Loucy (cell line): ENCODE measurements at regions not wholly inside any gene's neighbourhood (a gene's known extent, or its start where the extent isn't known, plus 50 kb on each side); places are given as distances from the start of the nearest gene placed in this dataset.

Experiments used
- H2AFZ ChIP-seq: fragments of 200-600 bp; sonication (generic); 2 replicates; pipeline ENCODE4 v1.6.0; 2016; ENCODE audit warnings: antibody characterized with exemption, mild to moderate bottlenecking, low read length, moderate library complexity
- H3F3A ChIP-seq: fragments of 200-600 bp; 2 replicates; pipeline ENCODE4 v1.6.0; 2016; ENCODE audit warnings: antibody characterized with exemption, low read depth, mild to moderate bottlenecking
- H3K27me3 ChIP-seq: fragments of 200-600 bp; sonication (generic); 2 replicates; pipeline ENCODE4 v1.6.1; 2014; ENCODE audit warnings: low read length, mild to moderate bottlenecking; ENCODE audit not compliant: insufficient read depth, poor library complexity, severe bottlenecking
- H3K36me3 ChIP-seq: fragments of 200-600 bp; sonication (generic); 2 replicates; pipeline ENCODE4 v1.6.1; 2016; ENCODE audit warnings: low read length; ENCODE audit not compliant: insufficient read depth
- H3K4me1 ChIP-seq: fragments of 200-600 bp; sonication (generic); 2 replicates; pipeline ENCODE4 v1.5.1; 2014; ENCODE audit warnings: low read length, mild to moderate bottlenecking; ENCODE audit not compliant: insufficient read depth, poor library complexity, severe bottlenecking
- H3K4me2 ChIP-seq: fragments of 200-600 bp; sonication (generic); 2 replicates; pipeline ENCODE4 v1.6.0; 2014; ENCODE audit warnings: antibody characterized with exemption, low read length, low read depth, mild to moderate bottlenecking; ENCODE audit not compliant: poor library complexity, severe bottlenecking
- H3K4me3 ChIP-seq: fragments of 200-600 bp; sonication (generic); 2 replicates; pipeline ENCODE4 v1.5.1; 2014; ENCODE audit warnings: low read length, mild to moderate bottlenecking, mixed read lengths; ENCODE audit not compliant: poor library complexity, severe bottlenecking
- H3K79me2 ChIP-seq: fragments of 200-600 bp; sonication (generic); 2 replicates; pipeline ENCODE4 v1.6.1; 2014; ENCODE audit warnings: low read length; ENCODE audit not compliant: insufficient read depth
- H3K9ac ChIP-seq: fragments of 200-600 bp; sonication (generic); 2 replicates; pipeline ENCODE4 v1.6.0; 2014; ENCODE audit warnings: mild to moderate bottlenecking, low read depth, low read length, moderate library complexity; ENCODE audit not compliant: poor library complexity, severe bottlenecking
- H3K9me2 ChIP-seq: fragments of 200-600 bp; sonication (generic); replicated peaks from 2 replicates; pipeline ENCODE4 v1.6.1; 2016; ENCODE audit warnings: low read depth, low read length, mixed read lengths
- H3K9me3 ChIP-seq: fragments of 200-600 bp; sonication (generic); 2 replicates; pipeline ENCODE4 v1.6.1; 2014; ENCODE audit warnings: mild to moderate bottlenecking, antibody characterized with exemption, low read length, low read depth; ENCODE audit not compliant: insufficient read depth
- H4K20me1 ChIP-seq: fragments of 200-600 bp; sonication (generic); 2 replicates; pipeline ENCODE4 v1.6.0; 2014; ENCODE audit warnings: antibody characterized with exemption, low read length, mild to moderate bottlenecking; ENCODE audit not compliant: insufficient read depth, poor library complexity, severe bottlenecking
- EZH2phosphoT487 ChIP-seq: fragments of 200-600 bp; IDR thresholded peaks from 2 replicates; pipeline ENCODE4 v1.6.1; 2018; ENCODE audit warnings: antibody characterized with exemption, mild to moderate bottlenecking, moderate library complexity, borderline replicate concordance
- TF ChIP-seq, protein P1 (sequence below): fragments of 200-600 bp; sonication (generic); conservative IDR thresholded peaks from 2 replicates; pipeline ENCODE4 v1.5.1; 2014; ENCODE audit warnings: mild to moderate bottlenecking, antibody characterized with exemption, low read length

DNA sequence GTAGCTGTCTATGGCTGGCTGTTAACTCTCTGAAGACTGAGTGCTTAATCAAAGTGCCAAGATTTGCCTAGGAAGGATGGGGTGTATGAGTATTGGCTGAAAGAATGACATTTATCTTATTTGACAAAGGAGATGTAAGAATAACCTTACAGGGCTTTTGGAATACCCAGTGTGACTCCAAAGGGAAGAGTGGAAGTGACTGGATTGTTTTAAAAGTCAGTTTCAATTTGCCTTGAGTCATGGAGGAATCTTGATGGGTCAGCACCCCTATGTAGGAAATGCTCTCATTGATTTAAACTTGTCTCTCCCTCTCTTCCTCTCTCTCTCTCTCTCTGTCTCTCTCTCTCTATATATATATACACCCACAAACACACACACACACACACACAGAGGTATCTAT, 118.4 kb upstream of the CLDN10 start:
- Histone ChIP-seq H4K20me1 (no peaks in the 10 kb centered on the region), H2AFZ (no peak overlapping the region), H3K27me3 (no peaks in the 10 kb centered on the region), H3K4me1 (no peaks in the 10 kb centered on the region), H3K9ac (no peak overlapping the region), H3K4me2 (no peak overlapping the region), H3K4me3 (no peak overlapping the region), H3K36me3 (no peaks in the 10 kb centered on the region), H3K9me2 (no peaks in the 10 kb centered on the region), H3K9me3 (no peaks in the 10 kb centered on the region), H3K79me2 (no peaks in the 10 kb centered on the region), H3F3A (no peaks in the 10 kb centered on the region)
- TF ChIP-seq EZH2phosphoT487, result no peak
- TF ChIP-seq, protein P1, sequence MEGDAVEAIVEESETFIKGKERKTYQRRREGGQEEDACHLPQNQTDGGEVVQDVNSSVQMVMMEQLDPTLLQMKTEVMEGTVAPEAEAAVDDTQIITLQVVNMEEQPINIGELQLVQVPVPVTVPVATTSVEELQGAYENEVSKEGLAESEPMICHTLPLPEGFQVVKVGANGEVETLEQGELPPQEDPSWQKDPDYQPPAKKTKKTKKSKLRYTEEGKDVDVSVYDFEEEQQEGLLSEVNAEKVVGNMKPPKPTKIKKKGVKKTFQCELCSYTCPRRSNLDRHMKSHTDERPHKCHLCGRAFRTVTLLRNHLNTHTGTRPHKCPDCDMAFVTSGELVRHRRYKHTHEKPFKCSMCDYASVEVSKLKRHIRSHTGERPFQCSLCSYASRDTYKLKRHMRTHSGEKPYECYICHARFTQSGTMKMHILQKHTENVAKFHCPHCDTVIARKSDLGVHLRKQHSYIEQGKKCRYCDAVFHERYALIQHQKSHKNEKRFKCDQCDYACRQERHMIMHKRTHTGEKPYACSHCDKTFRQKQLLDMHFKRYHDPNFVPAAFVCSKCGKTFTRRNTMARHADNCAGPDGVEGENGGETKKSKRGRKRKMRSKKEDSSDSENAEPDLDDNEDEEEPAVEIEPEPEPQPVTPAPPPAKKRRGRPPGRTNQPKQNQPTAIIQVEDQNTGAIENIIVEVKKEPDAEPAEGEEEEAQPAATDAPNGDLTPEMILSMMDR, result no peak

DNA sequence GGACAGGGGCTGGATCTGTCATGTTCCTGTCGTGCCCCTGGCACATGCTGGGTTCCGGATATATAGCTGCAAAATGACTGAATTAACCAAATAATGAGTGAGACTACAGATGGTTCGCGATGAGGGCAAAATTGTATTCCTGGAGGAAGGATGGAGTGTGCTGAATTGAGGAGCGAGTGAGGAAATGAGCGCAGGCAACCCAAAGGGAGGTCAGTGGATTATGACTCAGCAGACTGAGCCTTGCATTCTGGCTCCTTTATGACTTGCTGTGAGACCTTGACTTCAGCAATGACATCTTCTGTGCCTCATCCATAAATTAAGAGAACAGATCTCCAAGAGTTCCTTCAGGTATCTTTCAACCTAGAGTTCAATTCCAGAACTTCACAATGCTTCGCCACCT, 115.0 kb upstream of the CLDN10 start:
- Histone ChIP-seq H3K27me3 (no peaks in the 10 kb centered on the region), H2AFZ (no peak overlapping the region), H4K20me1 (no peaks in the 10 kb centered on the region), H3K79me2 (no peaks in the 10 kb centered on the region), H3K4me2 (no peak overlapping the region), H3K4me1 (no peaks in the 10 kb centered on the region), H3F3A (no peaks in the 10 kb centered on the region), H3K9me3 (no peaks in the 10 kb centered on the region), H3K4me3 (no peak overlapping the region), H3K36me3 (no peaks in the 10 kb centered on the region), H3K9ac (no peak overlapping the region), H3K9me2 (no peaks in the 10 kb centered on the region)
- no peak for TF ChIP-seq EZH2phosphoT487
- TF ChIP-seq, protein P1, result no peak

DNA sequence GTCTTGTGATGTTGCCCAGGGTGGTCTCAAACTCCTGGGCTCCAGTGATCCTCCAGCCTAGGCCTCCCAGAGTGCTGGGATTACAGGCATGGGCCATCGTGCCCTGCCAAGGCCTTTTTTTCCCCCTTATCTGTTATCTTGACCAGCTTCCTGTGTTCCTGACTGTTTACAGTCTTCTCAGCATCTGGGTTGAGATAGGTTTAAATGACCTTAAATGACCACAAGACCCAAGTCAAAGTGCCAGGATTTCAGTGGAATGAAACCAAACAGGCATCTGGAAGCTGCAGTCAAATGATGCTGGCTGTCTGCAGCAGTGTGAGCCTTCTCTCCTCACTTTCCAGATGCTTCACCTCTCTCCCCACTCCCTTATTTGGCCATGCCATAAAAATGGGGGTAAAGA, 114.2 kb upstream of the CLDN10 start:
- Histone ChIP-seq H3K79me2 (no peaks in the 10 kb centered on the region), H3K27me3 (no peaks in the 10 kb centered on the region), H3F3A (no peaks in the 10 kb centered on the region), H3K9ac (no peak overlapping the region), H2AFZ (no peak overlapping the region), H3K9me3 (no peaks in the 10 kb centered on the region), H4K20me1 (no peaks in the 10 kb centered on the region), H3K4me2 (no peak overlapping the region), H3K36me3 (no peaks in the 10 kb centered on the region), H3K4me1 (no peaks in the 10 kb centered on the region), H3K4me3 (no peak overlapping the region), H3K9me2 (no peaks in the 10 kb centered on the region)
- TF ChIP-seq, protein P1, result no peak
- no peak for TF ChIP-seq EZH2phosphoT487
